ENCODE measurements at regions not wholly inside any gene's neighbourhood (a gene's known extent, or its start where the extent isn't known, plus 50 kb on each side); places are given as distances from the start of the nearest gene placed in this dataset.

DNA sequence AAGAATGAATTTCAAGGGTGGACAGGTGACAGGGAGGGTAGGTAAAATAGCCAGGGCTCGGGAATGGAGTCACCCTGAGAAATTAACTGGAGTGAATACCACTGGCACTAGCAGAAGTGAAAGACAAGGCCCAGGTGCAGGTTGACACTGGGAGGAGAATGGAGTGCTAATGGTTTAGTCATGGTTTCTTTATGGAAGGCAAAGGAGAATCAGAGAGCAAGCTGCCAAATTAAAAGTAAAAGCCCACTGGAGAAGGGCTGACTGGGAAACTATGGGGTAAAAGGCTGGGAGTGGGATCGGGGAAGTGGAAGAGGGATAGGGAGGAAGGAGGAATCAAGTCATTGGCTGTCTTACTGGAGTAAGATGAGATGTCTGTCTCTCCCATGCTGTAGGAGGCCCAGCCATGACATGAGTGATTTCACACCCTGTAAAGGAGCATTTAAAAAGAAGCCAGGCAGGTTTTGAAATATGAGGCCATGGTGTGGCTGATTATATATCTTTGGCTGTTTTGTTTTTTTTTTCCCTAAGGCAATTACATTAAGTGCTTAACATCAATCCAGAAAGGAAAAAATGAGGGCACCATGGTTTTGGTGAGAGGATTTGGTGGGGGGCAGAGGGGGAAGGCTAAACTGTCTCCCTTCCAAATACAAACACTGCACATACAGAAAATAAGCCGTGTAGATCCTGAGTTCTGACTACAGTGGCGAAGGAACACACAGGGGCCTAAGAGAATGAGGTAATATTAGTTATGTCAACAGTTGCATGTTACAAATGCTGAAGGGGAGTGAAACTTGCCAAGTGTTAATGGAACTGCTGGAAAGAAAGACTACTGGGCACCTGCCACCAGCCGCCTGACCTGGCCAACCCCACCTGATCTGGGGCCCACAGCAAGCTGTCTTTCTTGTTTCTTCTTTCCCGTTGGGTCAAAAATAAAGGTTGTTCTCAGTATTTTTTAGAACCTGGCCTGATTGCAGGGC lies 183.5 kb upstream of the TSC22D1 start (continued):
- TF ChIP-seq ASH2L (IDR thresholded peaks at IDR 0.05; ENCODE audit: low read length) (no peak), PHF8 (conservative IDR thresholded peaks at IDR 0.05; ENCODE audit: low read depth, low read length) (no peak), RBBP5 (IDR thresholded peaks at IDR 0.05; ENCODE audit: borderline replicate concordance, low read depth, low read length) (no peak), TAF7 (optimal IDR thresholded peaks at IDR 0.05; ENCODE audit: borderline replicate concordance, low read depth, low read length) (no peak), SP4 (IDR thresholded peaks at IDR 0.05; ENCODE audit: low read length) (no peak)
